ENCODE measurements at regions not wholly inside any gene's neighbourhood (a gene's known extent, or its start where the extent isn't known, plus 50 kb on each side); places are given as distances from the start of the nearest gene placed in this dataset.

DNA sequence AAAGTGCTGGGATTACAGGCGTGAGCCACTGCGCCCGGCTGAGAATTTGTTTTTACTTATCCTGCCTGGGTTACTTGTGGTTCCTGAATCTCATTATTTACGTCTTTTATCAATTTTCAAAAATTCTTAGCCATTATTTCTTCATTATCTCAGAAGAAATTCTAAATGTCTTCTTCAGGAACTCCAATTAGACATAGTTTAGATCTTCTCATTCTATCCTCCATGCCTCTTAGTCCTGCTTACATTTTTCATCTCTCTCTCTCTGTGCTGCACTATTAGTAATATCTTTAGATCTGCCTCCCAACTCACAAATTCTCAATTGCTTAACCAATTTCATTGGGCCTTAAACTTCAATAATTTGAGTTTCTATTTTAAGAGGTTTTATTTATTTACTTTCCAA is 124.4 kb upstream of the MRPS22 start:
- Histone ChIP-seq H3K4me3 (no peak overlapping the region), H3K36me3 (no peaks in the 10 kb centered on the region), H3K9me3 (no peaks in the 10 kb centered on the region), H3K4me1 (no peaks in the 10 kb centered on the region), H3K27ac (no peak overlapping the region), H3K27me3 (peaks cover 0 to 6% (median 0%) of the 10 kb centered on the region in 7 donors)
- TF ChIP-seq, protein P1, sequence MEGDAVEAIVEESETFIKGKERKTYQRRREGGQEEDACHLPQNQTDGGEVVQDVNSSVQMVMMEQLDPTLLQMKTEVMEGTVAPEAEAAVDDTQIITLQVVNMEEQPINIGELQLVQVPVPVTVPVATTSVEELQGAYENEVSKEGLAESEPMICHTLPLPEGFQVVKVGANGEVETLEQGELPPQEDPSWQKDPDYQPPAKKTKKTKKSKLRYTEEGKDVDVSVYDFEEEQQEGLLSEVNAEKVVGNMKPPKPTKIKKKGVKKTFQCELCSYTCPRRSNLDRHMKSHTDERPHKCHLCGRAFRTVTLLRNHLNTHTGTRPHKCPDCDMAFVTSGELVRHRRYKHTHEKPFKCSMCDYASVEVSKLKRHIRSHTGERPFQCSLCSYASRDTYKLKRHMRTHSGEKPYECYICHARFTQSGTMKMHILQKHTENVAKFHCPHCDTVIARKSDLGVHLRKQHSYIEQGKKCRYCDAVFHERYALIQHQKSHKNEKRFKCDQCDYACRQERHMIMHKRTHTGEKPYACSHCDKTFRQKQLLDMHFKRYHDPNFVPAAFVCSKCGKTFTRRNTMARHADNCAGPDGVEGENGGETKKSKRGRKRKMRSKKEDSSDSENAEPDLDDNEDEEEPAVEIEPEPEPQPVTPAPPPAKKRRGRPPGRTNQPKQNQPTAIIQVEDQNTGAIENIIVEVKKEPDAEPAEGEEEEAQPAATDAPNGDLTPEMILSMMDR (IDR thresholded peaks at IDR 0.05) = no peak
- intact Hi-C loops (cut with DNase I) = no loop called here
- ATAC-seq (no peak), DNase-seq (no peak)
- WGBS, 2 donors = 92 to 93% methylated on average over 4 of the region's 4 CpGs

GRCh38 chr3:139222100-139222657 is 121.6 kb upstream of the MRPS22 start:
- DNase-seq = no peak
- WGBS, 2 donors = 65 to 73% methylated on average over 8 of the region's 8 CpGs
- intact Hi-C loops (cut with DNase I) = no loop called here

DNA sequence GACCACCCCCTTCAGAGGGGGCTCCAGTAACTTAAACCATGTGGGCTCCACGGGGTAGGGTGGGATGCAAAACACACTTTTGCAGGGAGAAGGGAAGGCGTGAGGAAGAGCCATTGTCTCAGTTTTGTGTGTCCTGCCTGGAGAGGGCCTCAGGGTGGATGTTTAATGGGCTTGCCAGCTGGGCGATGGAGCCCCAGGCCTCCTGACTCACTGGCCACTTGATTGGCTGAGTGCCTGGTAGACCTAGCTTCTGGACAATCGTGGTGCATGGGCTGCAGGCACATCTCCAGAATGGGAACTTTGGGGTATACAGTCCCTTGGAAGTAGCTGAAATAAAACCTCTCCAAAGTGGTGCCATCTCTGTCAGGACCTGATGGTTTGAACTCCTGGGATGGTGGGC is 118.3 kb upstream of the MRPS22 start:
- WGBS, 2 donors = 54 to 62% methylated on average over 4 of the region's 4 CpGs
- Histone ChIP-seq H3K36me3 (no peaks in the 10 kb centered on the region), H3K9me3 (no peaks in the 10 kb centered on the region), H3K4me1 (peaks cover 0 to 13% (median 6%) of the 10 kb centered on the region in 9 donors), H3K27ac (no peak overlapping the region), H3K27me3 (peaks cover 0 to 6% (median 0%) of the 10 kb centered on the region in 7 donors), H3K4me3 (no peak overlapping the region)
- ATAC-seq (no peak), DNase-seq (no peak)
- TF ChIP-seq, protein P1 (IDR thresholded peaks at IDR 0.05) = no peak
- intact Hi-C loops (cut with DNase I) = no loop called here

More at GRCh38 chr3:139222100-139222657, 121.6 kb upstream of the MRPS22 start:
- Histone ChIP-seq H3K9me3 (no peaks in the 10 kb centered on the region), H3K4me1 (peaks cover 0 to 10% (median 6%) of the 10 kb centered on the region in 9 donors), H3K27me3 (peaks cover 0 to 6% (median 0%) of the 10 kb centered on the region in 7 donors), H3K27ac (no peak overlapping the region), H3K36me3 (no peaks in the 10 kb centered on the region), H3K4me3 (no peak overlapping the region)
- TF ChIP-seq, protein P1 (IDR thresholded peaks at IDR 0.05) = no peak
- ATAC-seq = no peak

- H3K36me3 ChIP-seq = no peaks in the 10 kb centered on the region
- H3K27me3 ChIP-seq = peaks cover 0 to 6% (median 0%) of the 10 kb centered on the region in 7 donors
- intact Hi-C loops (cut with DNase I) = no loop called here
- WGBS, 2 donors = 41 to 47% methylated on average over 3 of the region's 3 CpGs
- no peaks in the 10 kb centered on the region for H3K9me3 ChIP-seq
- TF ChIP-seq, protein P1 (IDR thresholded peaks at IDR 0.05) = no peak
- H3K4me3 ChIP-seq = no peak overlapping the region
- ATAC-seq (peak in 1 of 8 donors; percentile 45), DNase-seq (no peak)
- peaks cover 0 to 13% (median 6%) of the 10 kb centered on the region in 9 donors for H3K4me1 ChIP-seq
- H3K27ac ChIP-seq = peak overlapping the region in 3 of 10 donors; percentile 12 to 47 (median 45)
Observed at GRCh38 chr3:139226731-139227130, 117.1 kb upstream of the MRPS22 start.
